Lung (tissue), 11 donors: ENCODE measurements at regions not wholly inside any gene's neighbourhood (a gene's known extent, or its start where the extent isn't known, plus 50 kb on each side); places are given as distances from the start of the nearest gene placed in this dataset.

Experiments
- ATAC-seq: fragments of 200-7000 bp; cut with Tn5 transposase; one replicate; pipeline ENCODE4 v1.9.1; 2020; ENCODE audit warnings: moderate number of reproducible peaks; ENCODE audit not compliant: insufficient read depth, low FRiP score
- DNase-seq, 3 donors: peaks; one replicate each; pipeline ENCODE4 v3.0.0-alpha.2; 2013 to 2017
- H3K27ac ChIP-seq, 2 donors: one replicate each; pipeline ENCODE4 v1.5.1; 2013; ENCODE audit warnings: mild to moderate bottlenecking in 2 of 2, moderate library complexity in 2 of 2, control low read depth in 1 of 2, inconsistent platforms in 1 of 2, low read depth in 1 of 2, low read length in 1 of 2
- H3K27me3 ChIP-seq, 3 donors: one replicate each; pipeline ENCODE4 v1.5.1; 2013; ENCODE audit warnings: low read length in 2 of 3; ENCODE audit not compliant: control insufficient read depth in 3 of 3, insufficient read depth in 3 of 3
- H3K36me3 ChIP-seq, 4 donors: one replicate each; pipeline ENCODE4 v1.5.1; 2013; ENCODE audit warnings: low read length in 4 of 4, mild to moderate bottlenecking in 1 of 4, moderate library complexity in 1 of 4; ENCODE audit not compliant: control insufficient read depth in 4 of 4, insufficient read depth in 4 of 4
- H3K4me1 ChIP-seq, 5 donors: one replicate each; pipeline ENCODE4 v1.5.1; 2013; ENCODE audit warnings: low read length in 5 of 5, mild to moderate bottlenecking in 2 of 5, moderate library complexity in 1 of 5; ENCODE audit not compliant: control insufficient read depth in 5 of 5, insufficient read depth in 5 of 5
- H3K4me3 ChIP-seq: one replicate; pipeline ENCODE4 v1.5.1; 2013; ENCODE audit warnings: mild to moderate bottlenecking, control low read depth, moderate library complexity
- H3K9ac ChIP-seq, 2 donors: one replicate each; pipeline ENCODE4 v1.5.1; 2013; ENCODE audit warnings: low read length in 2 of 2, control low read depth in 1 of 2; ENCODE audit not compliant: insufficient read depth in 1 of 2
- H3K9me3 ChIP-seq, 4 donors: one replicate each; pipeline ENCODE4 v1.5.1; 2013; ENCODE audit warnings: low read length in 3 of 4, mild to moderate bottlenecking in 1 of 4, moderate library complexity in 1 of 4; ENCODE audit not compliant: control insufficient read depth in 4 of 4, insufficient read depth in 3 of 4
- WGBS, 2 donors: extraction: QIAGEN DNeasy Blood & Tissue Kit; methylation state at CpG; one replicate each; pipeline ENCODE4 v1.1.7; 2013; 5-methylcytosine and 5-hydroxymethylcytosine counted together
- TF ChIP-seq, protein P1 (sequence below): IDR thresholded peaks from 2 replicates; pipeline ENCODE4 v1.5.1; 2012; ENCODE audit warnings: mild to moderate bottlenecking; ENCODE audit errors: control extremely low read depth, extremely low read depth
- donor health status: control.
- donor health status: control.
- donor health status: Bipolar disorder and iron deficiency.
- donor health status: healthy.
- donor health status: DM: yes; HTN: yes; CAD: no.

GRCh38 chr6:129767776-129768485, 58.0 kb upstream of the ARHGAP18 start:
- 72 to 74% methylated on average over 11 of the region's 11 CpGs for WGBS, 2 donors
- peaks cover 0 to 9% (median 0%) of the 10 kb centered on the region in 5 donors for H3K4me1 ChIP-seq
- TF ChIP-seq, protein P1, sequence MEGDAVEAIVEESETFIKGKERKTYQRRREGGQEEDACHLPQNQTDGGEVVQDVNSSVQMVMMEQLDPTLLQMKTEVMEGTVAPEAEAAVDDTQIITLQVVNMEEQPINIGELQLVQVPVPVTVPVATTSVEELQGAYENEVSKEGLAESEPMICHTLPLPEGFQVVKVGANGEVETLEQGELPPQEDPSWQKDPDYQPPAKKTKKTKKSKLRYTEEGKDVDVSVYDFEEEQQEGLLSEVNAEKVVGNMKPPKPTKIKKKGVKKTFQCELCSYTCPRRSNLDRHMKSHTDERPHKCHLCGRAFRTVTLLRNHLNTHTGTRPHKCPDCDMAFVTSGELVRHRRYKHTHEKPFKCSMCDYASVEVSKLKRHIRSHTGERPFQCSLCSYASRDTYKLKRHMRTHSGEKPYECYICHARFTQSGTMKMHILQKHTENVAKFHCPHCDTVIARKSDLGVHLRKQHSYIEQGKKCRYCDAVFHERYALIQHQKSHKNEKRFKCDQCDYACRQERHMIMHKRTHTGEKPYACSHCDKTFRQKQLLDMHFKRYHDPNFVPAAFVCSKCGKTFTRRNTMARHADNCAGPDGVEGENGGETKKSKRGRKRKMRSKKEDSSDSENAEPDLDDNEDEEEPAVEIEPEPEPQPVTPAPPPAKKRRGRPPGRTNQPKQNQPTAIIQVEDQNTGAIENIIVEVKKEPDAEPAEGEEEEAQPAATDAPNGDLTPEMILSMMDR = no peak
- peaks cover 0 to 47% (median 38%) of the 10 kb centered on the region in 3 donors for H3K27me3 ChIP-seq
- H3K9ac ChIP-seq = no peak overlapping the region
- no peaks in the 10 kb centered on the region for H3K9me3 ChIP-seq
- H3K4me3 ChIP-seq = no peak overlapping the region
- H3K27ac ChIP-seq = no peak overlapping the region
- H3K36me3 ChIP-seq = no peaks in the 10 kb centered on the region
- DNase-seq (no peak), ATAC-seq (no peak)

DNA sequence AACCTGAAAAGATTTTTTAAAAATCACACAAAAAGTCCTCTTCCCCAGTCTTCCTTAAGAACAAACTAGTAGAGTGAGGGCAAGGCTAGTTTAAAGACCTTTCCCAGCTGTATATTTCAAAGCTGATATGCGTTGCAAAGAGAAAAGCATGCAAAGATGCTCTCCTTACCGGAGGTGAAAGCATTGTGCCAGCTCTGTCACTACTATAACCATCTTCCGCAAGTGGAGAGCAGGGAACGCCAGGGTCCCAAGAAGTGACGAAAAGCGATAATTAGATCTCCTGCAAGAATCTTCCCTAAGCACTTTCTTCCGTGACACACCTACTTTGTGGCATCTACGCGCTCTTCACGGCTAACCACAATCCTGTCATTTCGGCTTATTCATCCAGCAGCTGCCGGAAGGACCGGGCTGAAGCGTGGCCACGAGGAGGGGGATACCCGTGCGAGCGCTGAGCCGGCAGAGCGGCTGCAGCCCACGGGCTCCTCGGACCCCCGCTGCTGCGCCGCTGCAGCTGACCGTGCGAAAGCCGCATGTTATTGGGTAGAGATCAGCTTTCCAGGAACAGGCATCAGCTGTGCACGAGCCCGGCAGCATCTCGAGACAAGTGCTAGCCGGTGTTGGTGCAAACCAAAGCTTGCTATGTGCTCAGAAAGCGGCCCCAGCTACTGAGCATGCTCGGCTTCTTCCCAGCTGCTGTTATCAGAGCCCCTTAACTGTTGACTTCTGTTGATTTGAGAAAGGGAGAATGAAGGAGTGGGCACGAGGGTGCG, 57.2 kb upstream of the ARHGAP18 start:
- peak; percentile 46 to 69 (median 59) for DNase-seq
- peaks cover 0 to 47% (median 38%) of the 10 kb centered on the region in 3 donors for H3K27me3 ChIP-seq
- no peak overlapping the region for H3K27ac ChIP-seq
- WGBS, 2 donors = 1 to 2% methylated on average over 36 of the region's 36 CpGs
- no peak overlapping the region for H3K9ac ChIP-seq
- H3K9me3 ChIP-seq = no peaks in the 10 kb centered on the region
- ATAC-seq = peak; percentile 32
- no peak overlapping the region for H3K4me3 ChIP-seq
- peaks cover 0 to 9% (median 0%) of the 10 kb centered on the region in 5 donors for H3K4me1 ChIP-seq
- TF ChIP-seq, protein P1 = no peak
- H3K36me3 ChIP-seq = no peaks in the 10 kb centered on the region

- Histone ChIP-seq H3K27ac (no peak overlapping the region), H3K27me3 (peaks cover 0 to 40% (median 38%) of the 10 kb centered on the region in 3 donors), H3K4me1 (peaks cover 0 to 9% (median 0%) of the 10 kb centered on the region in 5 donors), H3K36me3 (no peaks in the 10 kb centered on the region), H3K9ac (no peak overlapping the region), H3K4me3 (no peak overlapping the region), H3K9me3 (no peaks in the 10 kb centered on the region)
- TF ChIP-seq, protein P1 = no peak
- DNase-seq = no peak
- WGBS, 2 donors = 89 to 93% methylated on average over 4 of the region's 4 CpGs
- ATAC-seq = no peak
Observed at GRCh38 chr6:129764761-129765407, 54.9 kb upstream of the ARHGAP18 start.
